HG03066 (cell line): ENCODE measurements at regions not wholly inside any gene's neighbourhood (a gene's known extent, or its start where the extent isn't known, plus 50 kb on each side); places are given as distances from the start of the nearest gene placed in this dataset.

Experiments
- ATAC-seq: cut with Tn5 transposase; IDR thresholded peaks from one replicate; pipeline ENCODE4 v1.9.1; 2021; ENCODE audit warnings: low read depth; ENCODE audit not compliant: unreplicated experiment

- ATAC-seq = no peak
Observed at GRCh38 chr7:131903315-131903714, 346.9 kb upstream of the PODXL start.

GRCh38 chr7:131900785-131901287, 344.4 kb upstream of the PODXL start:
- no peak for ATAC-seq

GRCh38 chr7:131899271-131900030, 343.0 kb upstream of the PODXL start:
- ATAC-seq = no peak

- no peak for ATAC-seq
Observed at GRCh38 chr7:131898418-131898817, 342.0 kb upstream of the PODXL start.

GRCh38 chr7:131897790-131898165, 341.4 kb upstream of the PODXL start:
- no peak for ATAC-seq

GRCh38 chr7:131897016-131897789, 340.8 kb upstream of the PODXL start:
- no peak for ATAC-seq

- no peak for ATAC-seq
Observed at GRCh38 chr7:131896165-131896863, 339.9 kb upstream of the PODXL start.

- no peak for ATAC-seq
Observed at GRCh38 chr7:131895541-131896164, 339.2 kb upstream of the PODXL start.

- no peak for ATAC-seq
Observed at GRCh38 chr7:131893631-131894340, 337.4 kb upstream of the PODXL start.

GRCh38 chr7:131890176-131890575, 333.7 kb upstream of the PODXL start:
- ATAC-seq = no peak

GRCh38 chr7:131889572-131890150, 333.2 kb upstream of the PODXL start:
- ATAC-seq = no peak

- no peak for ATAC-seq
Observed at GRCh38 chr7:131883769-131884168, 327.3 kb upstream of the PODXL start.

GRCh38 chr7:131883196-131883595, 326.8 kb upstream of the PODXL start:
- ATAC-seq = no peak

GRCh38 chr7:131882321-131882720, 325.9 kb upstream of the PODXL start:
- ATAC-seq = no peak

- ATAC-seq = no peak
Observed at GRCh38 chr7:131880078-131880477, 323.6 kb upstream of the PODXL start.

GRCh38 chr7:131879424-131879823, 323.0 kb upstream of the PODXL start:
- no peak for ATAC-seq

- no peak for ATAC-seq
Observed at GRCh38 chr7:131878777-131879176, 322.3 kb upstream of the PODXL start.

GRCh38 chr7:131873581-131873980, 317.2 kb upstream of the PODXL start:
- no peak for ATAC-seq

- no peak for ATAC-seq
Observed at GRCh38 chr7:131869986-131870385, 313.6 kb upstream of the PODXL start.
